ENCODE measurements at regions not wholly inside any gene's neighbourhood (a gene's known extent, or its start where the extent isn't known, plus 50 kb on each side); places are given as distances from the start of the nearest gene placed in this dataset.

DNA sequence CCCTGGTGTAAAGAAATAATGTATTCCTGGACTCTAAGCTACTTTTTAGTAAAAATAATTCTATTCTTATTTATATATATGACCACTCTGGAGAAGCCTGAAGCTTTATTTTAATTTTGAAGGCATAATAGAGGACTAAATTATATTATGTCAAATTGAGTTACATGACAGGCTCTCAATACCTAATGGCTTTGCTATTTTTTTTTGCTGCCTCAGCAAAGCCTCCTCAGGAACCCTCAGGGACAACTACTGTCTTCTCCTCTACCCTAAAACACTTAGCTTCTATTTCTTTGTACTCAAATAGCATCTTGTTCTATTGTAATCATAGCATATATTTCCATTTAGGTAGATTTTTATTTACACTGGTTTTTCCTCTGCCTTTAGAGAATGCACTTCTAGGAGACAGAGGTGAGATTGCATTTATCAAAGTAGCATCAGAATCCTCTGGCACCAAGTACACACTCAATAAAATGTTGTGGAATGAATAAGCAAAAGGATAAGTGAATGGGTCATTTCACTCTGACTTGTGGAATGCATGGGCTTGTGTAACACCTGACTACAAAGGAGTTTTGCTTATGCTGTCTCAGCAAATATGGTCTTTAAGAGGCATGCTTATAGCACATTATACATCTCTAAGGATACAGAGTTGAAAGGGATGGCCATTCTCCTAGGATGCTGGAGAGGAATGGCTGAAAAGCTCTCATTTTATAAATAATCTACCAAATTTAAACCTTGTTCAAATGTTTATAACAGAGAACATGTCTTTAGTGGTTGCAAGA lies 605.2 kb downstream of the KCNJ2 start:
- TF ChIP-seq, protein P1, sequence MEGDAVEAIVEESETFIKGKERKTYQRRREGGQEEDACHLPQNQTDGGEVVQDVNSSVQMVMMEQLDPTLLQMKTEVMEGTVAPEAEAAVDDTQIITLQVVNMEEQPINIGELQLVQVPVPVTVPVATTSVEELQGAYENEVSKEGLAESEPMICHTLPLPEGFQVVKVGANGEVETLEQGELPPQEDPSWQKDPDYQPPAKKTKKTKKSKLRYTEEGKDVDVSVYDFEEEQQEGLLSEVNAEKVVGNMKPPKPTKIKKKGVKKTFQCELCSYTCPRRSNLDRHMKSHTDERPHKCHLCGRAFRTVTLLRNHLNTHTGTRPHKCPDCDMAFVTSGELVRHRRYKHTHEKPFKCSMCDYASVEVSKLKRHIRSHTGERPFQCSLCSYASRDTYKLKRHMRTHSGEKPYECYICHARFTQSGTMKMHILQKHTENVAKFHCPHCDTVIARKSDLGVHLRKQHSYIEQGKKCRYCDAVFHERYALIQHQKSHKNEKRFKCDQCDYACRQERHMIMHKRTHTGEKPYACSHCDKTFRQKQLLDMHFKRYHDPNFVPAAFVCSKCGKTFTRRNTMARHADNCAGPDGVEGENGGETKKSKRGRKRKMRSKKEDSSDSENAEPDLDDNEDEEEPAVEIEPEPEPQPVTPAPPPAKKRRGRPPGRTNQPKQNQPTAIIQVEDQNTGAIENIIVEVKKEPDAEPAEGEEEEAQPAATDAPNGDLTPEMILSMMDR (IDR thresholded peaks at IDR 0.05; ENCODE audit: low read length): no peak
- no peak for TF ChIP-seq EZH2 (IDR thresholded peaks at IDR 0.05; ENCODE audit: borderline replicate concordance, low read length)

All from OCI-LY1 (cell line).